Breast epithelium (tissue), 3 donors: ENCODE measurements at regions not wholly inside any gene's neighbourhood (a gene's known extent, or its start where the extent isn't known, plus 50 kb on each side); places are given as distances from the start of the nearest gene placed in this dataset.

Experiments used
- CTCF ChIP-seq, 3 donors: fragments of 450-650 bp; IDR thresholded peaks; one replicate each; pipeline ENCODE4 v1.5.1; 2016 to 2017; ENCODE audit warnings: antibody characterized with exemption in 3 of 3, mild to moderate bottlenecking in 3 of 3, moderate library complexity in 3 of 3
- POLR2A ChIP-seq: fragments of 450-650 bp; IDR thresholded peaks from one replicate; pipeline ENCODE4 v1.6.1; 2016; ENCODE audit warnings: antibody characterized with exemption, mild to moderate bottlenecking, moderate library complexity
- POLR2AphosphoS5 ChIP-seq, 3 donors: sonication (generic); formaldehyde crosslinking; IDR thresholded peaks; one replicate each; pipeline ENCODE4 v1.6.1; 2017; ENCODE audit warnings: antibody characterized with exemption in 3 of 3

- TF ChIP-seq CTCF (IDR thresholded peaks at IDR 0.05) (no peak), POLR2A (no peak), POLR2AphosphoS5 (IDR thresholded peaks at IDR 0.05) (no peak)
These were observed 235.1 kb upstream of the HCCS start for GRCh38 chrX:10875995-10876394.
